ENCODE measurements at regions not wholly inside any gene's neighbourhood (a gene's known extent, or its start where the extent isn't known, plus 50 kb on each side); places are given as distances from the start of the nearest gene placed in this dataset.

DNA sequence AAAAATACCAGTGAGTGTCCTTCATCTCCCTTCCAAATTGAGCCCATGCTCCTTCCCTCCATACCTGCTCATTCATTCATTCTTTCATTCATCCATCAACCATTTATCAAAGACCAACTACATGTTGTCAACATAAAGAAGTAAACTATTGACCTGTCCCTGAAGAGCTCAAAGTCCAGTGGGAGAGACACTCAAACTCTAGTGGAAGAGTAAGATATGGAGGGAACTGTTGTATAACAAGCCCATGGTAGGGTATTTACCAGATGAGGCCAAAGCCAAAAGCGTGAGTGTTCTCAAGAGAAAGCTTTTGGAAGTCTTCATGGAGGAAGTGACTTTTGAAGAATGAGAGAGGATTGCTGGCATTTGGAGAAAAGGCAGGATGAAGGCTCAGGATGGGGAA, 163.4 kb upstream of the SPACA1 start:
- no peak overlapping the region for H3K4me3 ChIP-seq
- no peaks in the 10 kb centered on the region for H3K9me3 ChIP-seq
- TF ChIP-seq POLR2A (IDR thresholded peaks at IDR 0.05) (no peak), POLR2AphosphoS5 (IDR thresholded peaks at IDR 0.05) (no peak)
- TF ChIP-seq, protein P1, sequence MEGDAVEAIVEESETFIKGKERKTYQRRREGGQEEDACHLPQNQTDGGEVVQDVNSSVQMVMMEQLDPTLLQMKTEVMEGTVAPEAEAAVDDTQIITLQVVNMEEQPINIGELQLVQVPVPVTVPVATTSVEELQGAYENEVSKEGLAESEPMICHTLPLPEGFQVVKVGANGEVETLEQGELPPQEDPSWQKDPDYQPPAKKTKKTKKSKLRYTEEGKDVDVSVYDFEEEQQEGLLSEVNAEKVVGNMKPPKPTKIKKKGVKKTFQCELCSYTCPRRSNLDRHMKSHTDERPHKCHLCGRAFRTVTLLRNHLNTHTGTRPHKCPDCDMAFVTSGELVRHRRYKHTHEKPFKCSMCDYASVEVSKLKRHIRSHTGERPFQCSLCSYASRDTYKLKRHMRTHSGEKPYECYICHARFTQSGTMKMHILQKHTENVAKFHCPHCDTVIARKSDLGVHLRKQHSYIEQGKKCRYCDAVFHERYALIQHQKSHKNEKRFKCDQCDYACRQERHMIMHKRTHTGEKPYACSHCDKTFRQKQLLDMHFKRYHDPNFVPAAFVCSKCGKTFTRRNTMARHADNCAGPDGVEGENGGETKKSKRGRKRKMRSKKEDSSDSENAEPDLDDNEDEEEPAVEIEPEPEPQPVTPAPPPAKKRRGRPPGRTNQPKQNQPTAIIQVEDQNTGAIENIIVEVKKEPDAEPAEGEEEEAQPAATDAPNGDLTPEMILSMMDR (IDR thresholded peaks at IDR 0.05 in 8 of 11, conservative IDR thresholded peaks at IDR 0.05 in 3 of 11) = no peak
- intact Hi-C loops (cut with DNase I; ENCODE audit: low total_unique reads) = no loop called here
- 81 to 92% (median 87%) methylated on average over 1 of the region's 1 CpG for WGBS, 5 donors
- no peak overlapping the region for H3K27ac ChIP-seq
- H3K36me3 ChIP-seq = no peaks in the 10 kb centered on the region
- no peaks in the 10 kb centered on the region for H3K4me1 ChIP-seq
- DNase-seq = no peak
- H3K27me3 ChIP-seq (replicated peaks in 1 of 7) = peaks cover 0 to 4% (median 0%) of the 10 kb centered on the region in 7 donors

DNA sequence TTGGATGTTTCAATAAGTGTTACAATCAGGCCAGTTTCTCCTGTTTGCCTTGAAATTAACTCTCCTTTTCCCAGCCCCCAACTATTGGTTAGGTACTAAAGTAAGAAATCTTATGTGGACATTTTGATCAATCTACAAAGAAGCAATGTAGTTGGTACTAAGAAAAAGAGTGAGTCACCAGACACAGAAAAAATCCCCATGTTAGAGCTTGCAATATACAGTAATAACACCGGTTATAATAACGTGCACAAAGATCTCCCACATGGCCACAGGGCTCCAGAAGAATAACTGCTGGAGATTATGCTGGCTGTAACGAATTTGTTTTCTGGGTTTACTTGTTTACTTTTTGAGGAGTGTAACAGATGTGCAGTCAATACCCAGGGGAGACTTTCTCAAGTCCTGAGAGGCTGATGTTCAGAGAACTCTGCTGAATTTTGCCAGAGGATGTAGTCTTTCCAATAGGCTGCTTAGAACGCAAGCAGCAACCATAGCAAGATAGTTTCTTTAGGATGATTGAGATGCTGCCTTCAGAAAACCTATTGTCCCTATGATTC, 166.2 kb upstream of the SPACA1 start:
- intact Hi-C loops (cut with DNase I; ENCODE audit: low total_unique reads) = no loop called here
- H3K27ac ChIP-seq = no peak overlapping the region
- TF ChIP-seq POLR2AphosphoS5 (IDR thresholded peaks at IDR 0.05) = no peak
- no peak for TF ChIP-seq POLR2A (IDR thresholded peaks at IDR 0.05)
- WGBS, 5 donors = 66 to 81% (median 73%) methylated on average over 4 of the region's 4 CpGs
- DNase-seq = no peak
- H3K27me3 ChIP-seq (replicated peaks in 1 of 7) = peaks cover 0 to 4% (median 0%) of the 10 kb centered on the region in 7 donors
- no peaks in the 10 kb centered on the region for H3K9me3 ChIP-seq
- no peaks in the 10 kb centered on the region for H3K36me3 ChIP-seq
- no peak overlapping the region for H3K4me3 ChIP-seq
- H3K4me1 ChIP-seq = no peaks in the 10 kb centered on the region

DNA sequence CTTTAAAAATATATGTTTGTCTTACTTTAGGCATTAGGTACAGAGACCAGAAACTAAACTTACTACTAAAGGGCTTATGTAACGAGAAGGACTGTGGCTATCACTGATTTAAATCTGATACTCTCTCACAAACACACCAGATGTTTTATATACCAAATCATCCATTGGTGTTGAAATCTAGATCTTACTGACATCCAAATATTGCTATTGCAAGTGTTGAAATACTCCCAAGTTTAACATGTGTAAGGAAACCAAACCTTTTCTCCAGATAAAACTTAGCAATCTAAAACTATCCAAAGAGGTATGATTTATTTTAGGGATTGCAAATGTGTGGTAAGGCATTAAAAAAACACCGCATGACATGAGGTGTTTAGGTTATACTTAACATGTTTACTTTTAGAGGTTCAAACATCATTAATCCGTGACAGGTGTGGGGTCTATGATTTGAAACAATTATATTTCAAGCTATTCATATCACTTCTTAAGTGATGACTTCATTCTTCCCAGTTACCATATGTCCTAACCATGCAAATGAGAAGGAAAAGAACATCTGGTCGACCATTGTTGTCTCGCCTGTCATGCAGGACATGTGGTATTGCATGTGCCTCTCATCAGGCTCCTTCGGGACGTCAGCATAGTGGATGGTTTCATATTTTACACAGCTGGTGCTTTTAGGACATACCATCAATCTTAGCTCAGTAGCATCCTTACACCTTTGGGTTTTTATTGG, 168.3 kb upstream of the SPACA1 start:
- H3K4me3 ChIP-seq = no peak overlapping the region
- H3K36me3 ChIP-seq = no peaks in the 10 kb centered on the region
- no peak overlapping the region for H3K27ac ChIP-seq
- intact Hi-C loops (cut with DNase I; ENCODE audit: low total_unique reads) = no loop called here
- H3K27me3 ChIP-seq (replicated peaks in 1 of 7) = peaks cover 0 to 4% (median 0%) of the 10 kb centered on the region in 7 donors
- TF ChIP-seq POLR2AphosphoS5 (IDR thresholded peaks at IDR 0.05) (no peak), POLR2A (IDR thresholded peaks at IDR 0.05) (no peak)
- TF ChIP-seq, protein P1 (IDR thresholded peaks at IDR 0.05 in 8 of 11, conservative IDR thresholded peaks at IDR 0.05 in 3 of 11) = no peak
- no peak for DNase-seq
- no peaks in the 10 kb centered on the region for H3K4me1 ChIP-seq
- H3K9me3 ChIP-seq = no peaks in the 10 kb centered on the region
- WGBS, 5 donors = 52 to 74% (median 60%) methylated on average over 7 of the region's 7 CpGs

DNA sequence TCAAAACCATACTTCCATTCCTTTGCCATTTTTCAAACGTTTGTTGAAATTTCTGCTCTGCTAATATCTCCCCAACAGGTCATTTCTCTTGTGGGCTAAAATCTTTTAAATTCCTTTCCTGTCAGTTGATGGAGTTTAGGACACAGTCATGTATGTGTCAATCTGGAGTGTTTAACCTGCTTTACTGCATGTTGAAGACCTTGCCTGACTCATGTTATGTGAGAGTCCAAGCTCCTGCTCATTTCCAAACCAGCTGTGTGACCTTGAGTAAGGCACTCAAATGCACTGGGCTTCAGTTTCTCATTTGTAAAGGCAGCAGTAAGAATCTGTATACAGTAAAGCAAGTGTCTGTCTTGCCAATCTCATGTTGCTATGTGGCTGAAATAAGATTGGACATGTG, 171.9 kb upstream of the SPACA1 start:
- 61 to 87% (median 66%) methylated on average over 1 of the region's 1 CpG for WGBS, 5 donors
- Histone ChIP-seq H3K4me1 (no peaks in the 10 kb centered on the region), H3K36me3 (no peaks in the 10 kb centered on the region), H3K9me3 (no peaks in the 10 kb centered on the region), H3K27ac (no peak overlapping the region), H3K4me3 (no peak overlapping the region), H3K27me3 (replicated peaks in 1 of 7) (peaks cover 0 to 4% (median 0%) of the 10 kb centered on the region in 7 donors)
- no peak for DNase-seq
- TF ChIP-seq POLR2A (IDR thresholded peaks at IDR 0.05) (no peak), POLR2AphosphoS5 (IDR thresholded peaks at IDR 0.05) (no peak)
- TF ChIP-seq, protein P1 (IDR thresholded peaks at IDR 0.05 in 8 of 11, conservative IDR thresholded peaks at IDR 0.05 in 3 of 11) = no peak
- intact Hi-C loops (cut with DNase I; ENCODE audit: low total_unique reads) = no loop called here
